MCF 10A (cell line): ENCODE measurements at regions not wholly inside any gene's neighbourhood (a gene's known extent, or its start where the extent isn't known, plus 50 kb on each side); places are given as distances from the start of the nearest gene placed in this dataset.

Experiments
- BruUV-seq: library from RNA; stranded (reverse); fragments of 400-500 nt; replicated peaks from 2 replicates; lab custom pipeline; 2021; lab: Mats Ljungman, UMichigan
- CTCF ChIA-PET: fragments of 300-600 bp; sonication (Branson Sonifier 250); formaldehyde crosslinking; extraction: SDS; loops from one replicate; lab custom pipeline; 2021; ENCODE audit warnings: antibody characterized with exemption, inconsistent platforms; lab: Yijun Ruan, JAX
- POLR2A ChIA-PET: fragments of 300-600, 350-650 bp; sonication (Branson Sonifier 250); formaldehyde crosslinking; extraction: SDS; loops from one replicate; lab custom pipeline; 2020; ENCODE audit warnings: antibody characterized with exemption, inconsistent platforms; lab: Yijun Ruan, JAX
- DNase-seq: peaks from one replicate; pipeline ENCODE4 v3.0.0-alpha.2; 2018; ENCODE audit not compliant: unreplicated experiment
- H3K27ac Mint-ChIP-seq: one replicate; pipeline ENCODE4 v1.8.0; 2022; ENCODE audit warnings: mild to moderate bottlenecking, low read depth, mixed read lengths; ENCODE audit not compliant: unreplicated experiment
- H3K27me3 Mint-ChIP-seq: one replicate; pipeline ENCODE4 v1.8.0; 2022; ENCODE audit warnings: mixed read lengths; ENCODE audit not compliant: insufficient read depth, unreplicated experiment
- H3K36me3 Mint-ChIP-seq: one replicate; pipeline ENCODE4 v1.8.0; 2022; ENCODE audit warnings: mild to moderate bottlenecking, moderate library complexity, mixed read lengths; ENCODE audit not compliant: insufficient read depth, unreplicated experiment
- H3K4me1 Mint-ChIP-seq: one replicate; pipeline ENCODE4 v1.8.0; 2022; ENCODE audit warnings: mixed read lengths; ENCODE audit not compliant: insufficient read depth, unreplicated experiment
- H3K4me3 Mint-ChIP-seq: one replicate; pipeline ENCODE4 v1.8.0; 2022; ENCODE audit warnings: mild to moderate bottlenecking, moderate library complexity, mixed read lengths; ENCODE audit not compliant: unreplicated experiment
- H3K9me3 Mint-ChIP-seq: one replicate; pipeline ENCODE4 v1.8.0; 2022; ENCODE audit warnings: mixed read lengths; ENCODE audit not compliant: unreplicated experiment
- CTCF ChIP-seq: fragments of 200-600 bp; IDR thresholded peaks from one replicate; pipeline ENCODE4 v1.8.0; 2022; ENCODE audit warnings: antibody characterized with exemption, mild to moderate bottlenecking; ENCODE audit not compliant: unreplicated experiment
- intact Hi-C: fragments of 100-400 bp; cut with micrococcal nuclease; formaldehyde crosslinking; loops from 2 replicates; pipeline ENCODE4 v1.14.1; 2022

GRCh38 chr16:77541165-77541564 is 106.3 kb upstream of the ADAMTS18 start:
- Mint-ChIP-seq H3K4me1 (no peaks in the 10 kb centered on the region), H3K9me3 (no peaks in the 10 kb centered on the region), H3K27ac (no peak overlapping the region), H3K4me3 (no peak overlapping the region), H3K36me3 (no peaks in the 10 kb centered on the region), H3K27me3 (peaks cover 64% of the 10 kb centered on the region)
- BruUV-seq, result no TSS peak
- DNase-seq, result no peak
- CTCF ChIA-PET, result interaction anchor here (0.5 to 4.0 kb wide), 2 partner anchors 20 to 43 kb away, joined by 4 to 13 read pairs; no protein-coding TSS in a partner anchor
- TF ChIP-seq CTCF, result no peak
- intact Hi-C loops, result no loop called here
- POLR2A ChIA-PET, result no interaction called here

GRCh38 chr16:77548151-77548550 is 113.3 kb upstream of the ADAMTS18 start:
- peaks cover 58% of the 10 kb centered on the region for H3K27me3 Mint-ChIP-seq
- POLR2A ChIA-PET, result no interaction called here

GRCh38 chr16:77548766-77549165 is 113.9 kb upstream of the ADAMTS18 start:
- BruUV-seq, result no TSS peak
- Mint-ChIP-seq H3K9me3 (no peaks in the 10 kb centered on the region), H3K27me3 (peaks cover 59% of the 10 kb centered on the region), H3K36me3 (no peaks in the 10 kb centered on the region), H3K4me1 (no peaks in the 10 kb centered on the region), H3K4me3 (no peak overlapping the region), H3K27ac (no peak overlapping the region)
- CTCF ChIA-PET, result no interaction called here
- POLR2A ChIA-PET, result no interaction called here
- DNase-seq, result no peak
- no peak for TF ChIP-seq CTCF
- intact Hi-C loops, result no loop called here

More at GRCh38 chr16:77548151-77548550, 113.3 kb upstream of the ADAMTS18 start:
- H3K4me1 Mint-ChIP-seq, result no peaks in the 10 kb centered on the region
- no peak overlapping the region for H3K27ac Mint-ChIP-seq
- BruUV-seq, result no TSS peak
- intact Hi-C loops, result no loop called here
- CTCF ChIA-PET, result no interaction called here
- no peak for TF ChIP-seq CTCF
- H3K9me3 Mint-ChIP-seq, result no peaks in the 10 kb centered on the region
- no peak for DNase-seq
- H3K36me3 Mint-ChIP-seq, result no peaks in the 10 kb centered on the region
- no peak overlapping the region for H3K4me3 Mint-ChIP-seq

GRCh38 chr16:77549876-77550275 is 115.0 kb upstream of the ADAMTS18 start:
- Mint-ChIP-seq H3K27ac (no peak overlapping the region), H3K4me3 (no peak overlapping the region), H3K36me3 (no peaks in the 10 kb centered on the region), H3K4me1 (no peaks in the 10 kb centered on the region), H3K9me3 (no peaks in the 10 kb centered on the region), H3K27me3 (peaks cover 69% of the 10 kb centered on the region)
- CTCF ChIA-PET, result interaction anchor here (0.6 kb wide), 1 partner anchor 35 kb away, joined by 3 read pairs; no protein-coding TSS in a partner anchor
- intact Hi-C loops, result no loop called here
- no TSS peak for BruUV-seq
- no peak for TF ChIP-seq CTCF
- DNase-seq, result no peak
- POLR2A ChIA-PET, result no interaction called here
